KMS-11 (cell line): ENCODE measurements at regions not wholly inside any gene's neighbourhood (a gene's known extent, or its start where the extent isn't known, plus 50 kb on each side); places are given as distances from the start of the nearest gene placed in this dataset.

Source experiments
- H2AFZ ChIP-seq: fragments of 200-600 bp; sonication (generic); 2 replicates; pipeline ENCODE4 v1.6.1; 2016; ENCODE audit warnings: antibody characterized with exemption, mixed run types, low read depth
- H3K27ac ChIP-seq: fragments of 200-600 bp; sonication (generic); 2 replicates; pipeline ENCODE4 v1.6.1; 2016; ENCODE audit warnings: mild to moderate bottlenecking, mixed run types
- H3K27me3 ChIP-seq: fragments of 200-600 bp; sonication (generic); 2 replicates; pipeline ENCODE4 v1.6.1; 2017; ENCODE audit warnings: mild to moderate bottlenecking, low read depth, mixed run types, moderate library complexity; ENCODE audit not compliant: insufficient read depth
- H3K36me3 ChIP-seq: fragments of 200-600 bp; sonication (generic); 2 replicates; pipeline ENCODE4 v1.6.1; 2017; ENCODE audit warnings: mild to moderate bottlenecking, mixed run types; ENCODE audit not compliant: insufficient read depth
- H3K4me1 ChIP-seq: fragments of 200-600 bp; sonication (generic); 2 replicates; pipeline ENCODE4 v1.6.1; 2016; ENCODE audit warnings: mild to moderate bottlenecking, low read depth, mixed run types; ENCODE audit not compliant: poor library complexity, severe bottlenecking
- H3K4me2 ChIP-seq: fragments of 200-600 bp; sonication (generic); 2 replicates; pipeline ENCODE4 v1.7.0; 2016; ENCODE audit warnings: mild to moderate bottlenecking, mixed run types
- H3K4me3 ChIP-seq: fragments of 200-600 bp; sonication (generic); IDR thresholded peaks from 2 replicates; pipeline ENCODE4 v1.6.1; 2017; ENCODE audit warnings: low read depth, low read length, mixed read lengths; ENCODE audit not compliant: insufficient read depth
- H3K79me2 ChIP-seq: fragments of 200-600 bp; sonication (generic); 2 replicates; pipeline ENCODE4 v1.6.1; 2016; ENCODE audit warnings: low read depth, mixed run types; ENCODE audit not compliant: insufficient read depth
- H3K9ac ChIP-seq: fragments of 200-600 bp; sonication (generic); 2 replicates; pipeline ENCODE4 v1.6.1; 2016; ENCODE audit warnings: mild to moderate bottlenecking, mixed run types
- H4K20me1 ChIP-seq: fragments of 200-600 bp; sonication (generic); 2 replicates; pipeline ENCODE4 v1.6.1; 2016; ENCODE audit warnings: mild to moderate bottlenecking, mixed run types; ENCODE audit not compliant: insufficient read depth
- CTCF ChIP-seq: fragments of 200-600 bp; sonication (generic); conservative IDR thresholded peaks from 2 replicates; pipeline ENCODE4 v1.6.1; 2017; ENCODE audit warnings: low read depth, mild to moderate bottlenecking, antibody characterized with exemption, low read length, moderate library complexity, mixed read lengths

GRCh38 chr3:193895409-193895808, 240.5 kb upstream of the HES1 start:
- no peak for TF ChIP-seq CTCF
- Histone ChIP-seq H3K4me3 (no peak overlapping the region), H3K4me2 (no peak overlapping the region), H4K20me1 (no peaks in the 10 kb centered on the region), H3K4me1 (no peaks in the 10 kb centered on the region), H3K27ac (no peak overlapping the region), H2AFZ (no peak overlapping the region), H3K36me3 (no peaks in the 10 kb centered on the region), H3K9ac (no peak overlapping the region), H3K79me2 (no peaks in the 10 kb centered on the region), H3K27me3 (no peaks in the 10 kb centered on the region)

- H3K9ac ChIP-seq, result no peak overlapping the region
- no peak overlapping the region for H2AFZ ChIP-seq
Measured at GRCh38 chr3:193896419-193896818, 239.5 kb upstream of the HES1 start.

GRCh38 chr3:193897288-193897687, 238.7 kb upstream of the HES1 start:
- H4K20me1 ChIP-seq, result no peaks in the 10 kb centered on the region
- no peak overlapping the region for H3K4me2 ChIP-seq
- no peaks in the 10 kb centered on the region for H3K79me2 ChIP-seq
- H3K4me3 ChIP-seq, result no peak overlapping the region
- H2AFZ ChIP-seq, result no peak overlapping the region
- no peak for TF ChIP-seq CTCF
- H3K36me3 ChIP-seq, result no peaks in the 10 kb centered on the region
- H3K9ac ChIP-seq, result no peak overlapping the region
- no peak overlapping the region for H3K27ac ChIP-seq
- H3K4me1 ChIP-seq, result no peaks in the 10 kb centered on the region
- no peaks in the 10 kb centered on the region for H3K27me3 ChIP-seq

More at GRCh38 chr3:193896419-193896818, 239.5 kb upstream of the HES1 start:
- Histone ChIP-seq H4K20me1 (no peaks in the 10 kb centered on the region), H3K4me2 (no peak overlapping the region), H3K4me3 (no peak overlapping the region), H3K27me3 (no peaks in the 10 kb centered on the region), H3K27ac (no peak overlapping the region), H3K79me2 (no peaks in the 10 kb centered on the region), H3K4me1 (no peaks in the 10 kb centered on the region), H3K36me3 (no peaks in the 10 kb centered on the region)
- TF ChIP-seq CTCF, result no peak

- H3K4me2 ChIP-seq, result no peak overlapping the region
- H3K27ac ChIP-seq, result no peak overlapping the region
- TF ChIP-seq CTCF, result no peak
- H3K9ac ChIP-seq, result no peak overlapping the region
- no peaks in the 10 kb centered on the region for H3K36me3 ChIP-seq
- no peak overlapping the region for H3K4me3 ChIP-seq
- H3K27me3 ChIP-seq, result no peaks in the 10 kb centered on the region
- H3K79me2 ChIP-seq, result no peaks in the 10 kb centered on the region
- H3K4me1 ChIP-seq, result no peaks in the 10 kb centered on the region
- no peak overlapping the region for H2AFZ ChIP-seq
- no peaks in the 10 kb centered on the region for H4K20me1 ChIP-seq
Measured at GRCh38 chr3:193897731-193898180, 238.2 kb upstream of the HES1 start.

- no peak overlapping the region for H3K27ac ChIP-seq
- no peak overlapping the region for H2AFZ ChIP-seq
- TF ChIP-seq CTCF, result no peak
- H3K4me2 ChIP-seq, result no peak overlapping the region
- no peak overlapping the region for H3K9ac ChIP-seq
- no peaks in the 10 kb centered on the region for H4K20me1 ChIP-seq
- H3K4me3 ChIP-seq, result no peak overlapping the region
- no peaks in the 10 kb centered on the region for H3K4me1 ChIP-seq
- H3K79me2 ChIP-seq, result no peaks in the 10 kb centered on the region
- H3K27me3 ChIP-seq, result no peaks in the 10 kb centered on the region
- no peaks in the 10 kb centered on the region for H3K36me3 ChIP-seq
Measured at GRCh38 chr3:193899001-193899400, 236.9 kb upstream of the HES1 start.
